SK-N-MC (cell line): ENCODE measurements at regions not wholly inside any gene's neighbourhood (a gene's known extent, or its start where the extent isn't known, plus 50 kb on each side); places are given as distances from the start of the nearest gene placed in this dataset.
"Not testable (repeated sequence)": the region's sequence is repeated elsewhere in the genome, so short reads cannot be mapped to it uniquely, and the experiment has no call there.

Source experiments
- DNase-seq: peaks from one replicate; pipeline ENCODE4 v3.0.0-alpha.2; 2011; ENCODE audit warnings: low read depth, low spot score
- H3K27ac ChIP-seq: fragments of 200-600 bp; sonication (generic); 2 replicates; pipeline ENCODE4 v1.5.1; 2016; ENCODE audit warnings: mixed run types
- H3K36me3 ChIP-seq: fragments of 200-600 bp; sonication (generic); 2 replicates; pipeline ENCODE4 v1.6.1; 2017; ENCODE audit warnings: antibody characterized with exemption, low read length, mixed read lengths; ENCODE audit not compliant: insufficient read depth
- H3K4me3 ChIP-seq: fragments of 200-600 bp; sonication (generic); 2 replicates; pipeline ENCODE4 v1.5.1; 2016
- H3K9ac ChIP-seq: fragments of 200-600 bp; sonication (generic); 2 replicates; pipeline ENCODE4 v1.8.0; 2017; ENCODE audit warnings: mixed run types, mixed read lengths; ENCODE audit not compliant: insufficient read length
- H3K9me3 ChIP-seq: fragments of 200-600 bp; sonication (generic); 2 replicates; pipeline ENCODE4 v1.6.1; 2017; ENCODE audit warnings: low read depth, mild to moderate bottlenecking, antibody characterized with exemption, low read length, moderate library complexity, mixed read lengths
- EZH2 ChIP-seq: fragments of 200-600 bp; sonication (generic); IDR thresholded peaks from one replicate; pipeline ENCODE4 v1.6.1; 2017; ENCODE audit warnings: antibody characterized with exemption
- FOXP2 ChIP-seq: optimal IDR thresholded peaks from 2 replicates; pipeline ENCODE3; 2011; ENCODE audit warnings: mild to moderate bottlenecking, moderate library complexity; ENCODE audit not compliant: insufficient read depth; ENCODE audit errors: extremely low read length, control extremely low read depth
- POLR2AphosphoS5 ChIP-seq: IDR thresholded peaks from 2 replicates; pipeline ENCODE4 v1.6.1; 2012; ENCODE audit warnings: mild to moderate bottlenecking, low read depth, low read length, borderline replicate concordance

DNA sequence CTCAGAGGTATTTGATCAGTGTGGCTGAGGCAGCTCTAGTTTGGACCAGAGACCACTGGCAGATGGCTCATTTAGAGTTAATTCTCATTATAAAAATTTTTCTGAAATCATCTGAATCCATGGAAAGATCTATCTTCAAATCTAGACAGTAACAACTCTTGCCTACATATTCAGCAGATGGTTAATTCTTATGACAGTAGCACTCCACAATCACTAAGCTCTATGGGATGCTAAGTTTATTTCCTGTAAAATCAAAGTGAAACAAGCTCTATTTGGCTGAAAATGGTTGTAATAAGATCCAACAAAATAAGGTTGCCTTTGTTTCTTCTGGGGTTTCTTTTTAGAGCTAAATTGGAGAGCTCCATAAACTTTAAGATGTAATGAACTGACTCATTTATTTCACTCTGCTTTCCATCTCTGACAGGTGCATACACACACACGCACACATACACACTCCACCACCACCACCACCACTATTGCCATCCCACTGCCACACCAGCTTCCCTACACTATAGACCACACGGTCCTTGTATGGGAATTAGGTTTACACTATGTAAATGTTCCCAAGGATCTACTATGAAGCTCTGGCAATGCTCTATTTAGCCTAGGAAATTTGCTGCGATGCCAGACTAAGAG lies 293.1 kb downstream of the RPAP3 start:
- TF ChIP-seq EZH2 (no peak), POLR2AphosphoS5 (no peak), FOXP2 (no peak)
- H3K27ac ChIP-seq, result no peak overlapping the region
- no peaks in the 10 kb centered on the region for H3K36me3 ChIP-seq
- no peaks in the 10 kb centered on the region for H3K9me3 ChIP-seq
- H3K9ac ChIP-seq, result no peak overlapping the region
- no peak for DNase-seq
- H3K4me3 ChIP-seq, result no peak overlapping the region

DNA sequence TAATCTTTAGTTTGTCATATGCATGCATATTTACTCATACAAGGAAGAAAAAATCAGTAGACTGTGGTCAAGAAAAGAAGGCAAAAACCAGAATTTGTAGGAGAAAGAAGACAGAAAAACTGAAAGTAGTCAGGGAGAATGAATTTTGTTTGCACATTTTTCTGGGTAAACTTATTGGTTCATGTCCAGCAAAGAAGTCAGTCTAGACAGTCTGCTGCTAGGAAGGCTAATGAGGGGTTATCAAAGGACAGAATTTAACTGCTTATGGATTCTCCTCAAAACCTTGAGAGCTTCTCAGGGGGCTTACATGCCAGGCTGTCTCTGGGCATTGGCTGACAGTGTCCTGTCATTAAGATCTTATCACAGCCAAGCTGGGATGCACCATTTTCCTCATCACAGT lies 293.9 kb downstream of the RPAP3 start:
- Histone ChIP-seq H3K9ac (no peak overlapping the region), H3K27ac (no peak overlapping the region), H3K4me3 (no peak overlapping the region), H3K9me3 (no peaks in the 10 kb centered on the region), H3K36me3 (no peaks in the 10 kb centered on the region)
- DNase-seq, result no peak
- TF ChIP-seq POLR2AphosphoS5 (no peak), EZH2 (no peak), FOXP2 (no peak)

DNA sequence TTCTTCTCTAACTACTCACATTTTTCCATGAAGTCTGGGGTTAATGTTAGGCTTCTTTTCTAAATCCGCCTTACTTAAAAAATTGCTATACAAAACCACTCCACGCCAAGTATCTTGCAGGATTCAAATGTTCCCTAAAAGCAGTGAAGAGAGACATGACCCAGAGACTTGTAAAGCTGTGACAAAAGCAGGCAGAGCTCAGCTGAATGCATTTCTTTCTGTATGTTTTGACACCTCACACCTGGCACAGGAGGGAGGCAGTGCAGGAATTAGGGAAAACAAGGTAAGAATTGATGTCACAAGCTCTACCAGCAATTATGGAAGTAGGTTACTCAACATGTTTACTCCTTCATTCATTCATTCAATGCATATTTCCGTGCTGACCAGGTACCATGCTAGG lies 295.0 kb downstream of the RPAP3 start:
- no peak for DNase-seq
- Histone ChIP-seq H3K4me3 (no peak overlapping the region), H3K9me3 (no peaks in the 10 kb centered on the region), H3K36me3 (no peaks in the 10 kb centered on the region), H3K27ac (no peak overlapping the region), H3K9ac (no peak overlapping the region)
- TF ChIP-seq EZH2, result no peak
- no peak for TF ChIP-seq FOXP2
- TF ChIP-seq POLR2AphosphoS5, result no peak

DNA sequence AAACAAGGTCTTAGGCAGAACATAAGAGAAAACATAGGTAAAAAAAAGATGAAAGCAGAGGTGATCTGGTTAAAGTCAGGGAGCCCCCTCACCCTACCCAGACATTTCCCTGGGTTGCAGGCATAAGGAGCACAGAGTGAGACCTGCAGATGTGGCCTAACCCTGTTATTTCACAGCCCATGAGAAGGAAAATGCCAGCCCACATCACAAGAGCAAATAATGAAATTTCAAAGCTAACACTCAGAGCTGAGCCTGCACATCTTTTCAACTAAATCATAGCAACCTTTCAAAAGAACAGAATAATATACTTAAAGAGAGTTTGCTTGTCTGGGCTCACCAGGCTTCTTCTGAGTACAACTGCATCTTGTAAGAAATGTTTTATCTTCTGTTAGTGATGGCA lies 295.4 kb downstream of the RPAP3 start:
- no peak overlapping the region for H3K27ac ChIP-seq
- no peak for TF ChIP-seq FOXP2
- TF ChIP-seq POLR2AphosphoS5, result no peak
- no peak for TF ChIP-seq EZH2
- H3K9me3 ChIP-seq, result no peaks in the 10 kb centered on the region
- no peak for DNase-seq
- H3K36me3 ChIP-seq, result no peaks in the 10 kb centered on the region
- no peak overlapping the region for H3K9ac ChIP-seq
- H3K4me3 ChIP-seq, result no peak overlapping the region

DNA sequence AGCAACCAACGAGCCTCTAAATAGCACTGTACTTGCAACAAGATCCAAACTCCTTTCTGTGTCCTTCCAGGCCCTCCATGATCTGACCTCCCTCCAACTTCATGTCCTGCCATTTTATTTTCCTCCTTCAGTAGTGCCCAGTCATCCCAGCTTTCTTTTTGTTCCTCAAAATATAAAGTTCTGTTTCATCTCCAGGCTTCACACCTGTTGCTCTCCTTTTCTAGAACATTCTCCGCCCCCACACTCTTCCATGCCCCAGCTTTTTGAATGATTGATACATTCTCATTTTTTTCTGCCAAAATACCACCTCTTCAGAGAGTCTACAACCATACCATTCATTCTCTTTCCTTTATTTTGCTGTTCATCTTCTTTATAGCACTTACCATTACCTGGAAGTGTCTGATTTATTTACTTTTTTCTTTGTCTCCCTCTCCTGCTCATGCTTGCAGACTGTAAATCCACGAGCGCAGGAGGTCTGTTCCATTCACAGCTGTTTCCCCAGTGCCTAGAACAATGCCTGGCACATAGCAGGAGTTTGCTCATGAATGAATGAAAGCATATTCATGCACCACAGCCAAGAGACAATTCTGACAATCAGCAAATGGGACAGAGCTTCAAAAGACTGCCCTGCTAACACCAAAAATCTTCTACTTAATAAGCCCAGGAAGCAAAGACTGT lies 296.4 kb downstream of the RPAP3 start:
- DNase-seq, result no peak
- H3K9ac ChIP-seq, result no peak overlapping the region
- TF ChIP-seq POLR2AphosphoS5, result no peak
- no peak for TF ChIP-seq EZH2
- no peak for TF ChIP-seq FOXP2
- H3K9me3 ChIP-seq, result no peaks in the 10 kb centered on the region
- H3K27ac ChIP-seq, result no peak overlapping the region
- no peak overlapping the region for H3K4me3 ChIP-seq
- H3K36me3 ChIP-seq, result no peaks in the 10 kb centered on the region

DNA sequence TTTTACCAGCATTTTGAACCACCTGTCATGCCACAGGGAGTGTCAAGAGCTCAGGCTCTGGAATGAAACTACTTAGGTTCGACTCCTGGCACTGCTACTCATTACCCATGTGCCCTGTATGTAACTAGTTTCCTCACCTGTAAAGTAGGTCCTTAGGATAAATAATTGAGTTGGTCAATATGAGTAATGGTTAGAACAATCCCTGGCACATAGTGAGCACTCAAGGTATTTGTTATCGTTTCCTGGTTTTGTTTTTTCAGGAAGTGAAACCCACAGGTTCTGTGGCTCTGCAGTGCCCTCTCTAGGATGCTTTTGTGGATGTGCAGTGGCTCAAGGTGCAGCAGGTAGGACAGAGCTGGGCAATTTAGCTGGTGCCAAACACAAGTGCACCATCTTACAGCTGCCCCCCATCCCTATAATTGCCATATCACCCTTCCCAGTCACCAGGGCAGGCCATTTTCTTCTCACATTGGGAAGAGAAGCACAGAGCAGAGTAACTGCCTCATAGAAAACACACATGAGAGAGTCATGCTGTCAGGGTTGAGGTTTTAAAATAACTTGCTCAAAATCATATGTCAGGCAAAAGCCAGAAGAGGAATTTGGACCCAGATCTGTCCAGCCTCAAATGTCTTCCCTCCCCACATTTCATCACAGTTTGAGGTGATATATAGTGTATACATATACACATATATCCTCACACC lies 297.5 kb downstream of the RPAP3 start:
- H3K27ac ChIP-seq, result no peak overlapping the region
- no peak for DNase-seq
- H3K36me3 ChIP-seq, result no peaks in the 10 kb centered on the region
- H3K9me3 ChIP-seq, result no peaks in the 10 kb centered on the region
- no peak overlapping the region for H3K4me3 ChIP-seq
- H3K9ac ChIP-seq, result no peak overlapping the region
- no peak for TF ChIP-seq FOXP2
- TF ChIP-seq POLR2AphosphoS5, result no peak
- TF ChIP-seq EZH2, result no peak

DNA sequence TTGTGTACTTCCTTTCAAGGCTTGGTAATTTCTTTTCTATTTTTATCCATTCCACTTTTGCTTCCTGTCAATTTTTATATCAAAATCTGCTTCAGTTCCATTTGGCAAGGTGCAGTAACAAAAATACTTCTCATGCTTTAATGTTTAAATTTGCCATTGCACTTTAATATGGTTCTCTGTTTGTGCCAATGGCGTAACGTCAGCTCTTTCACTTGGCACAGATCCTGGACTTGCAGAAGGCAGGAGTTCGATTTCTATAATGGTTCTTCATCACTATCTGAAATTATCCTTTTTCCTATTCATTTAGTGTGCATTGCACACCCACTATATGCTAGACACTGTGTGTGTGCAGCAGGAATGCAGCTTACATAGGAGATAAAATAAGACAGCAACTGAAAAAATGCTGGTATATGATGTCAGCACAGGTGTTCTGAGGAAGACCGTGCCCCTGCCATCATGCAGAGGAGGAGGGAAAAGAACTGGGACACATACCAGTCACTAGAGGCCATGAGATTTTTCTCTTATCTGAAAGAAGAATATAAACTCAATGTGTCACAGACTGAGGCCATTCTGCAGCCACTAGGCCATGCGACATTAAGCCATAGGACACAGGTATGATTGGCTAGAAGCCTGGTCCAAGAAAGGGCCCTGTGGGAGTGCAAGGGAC lies 298.2 kb downstream of the RPAP3 start:
- H3K36me3 ChIP-seq, result no peaks in the 10 kb centered on the region
- no peak for DNase-seq
- no peaks in the 10 kb centered on the region for H3K9me3 ChIP-seq
- no peak overlapping the region for H3K4me3 ChIP-seq
- H3K9ac ChIP-seq, result no peak overlapping the region
- no peak overlapping the region for H3K27ac ChIP-seq
- TF ChIP-seq EZH2 (no peak), POLR2AphosphoS5 (no peak), FOXP2 (no peak)

DNA sequence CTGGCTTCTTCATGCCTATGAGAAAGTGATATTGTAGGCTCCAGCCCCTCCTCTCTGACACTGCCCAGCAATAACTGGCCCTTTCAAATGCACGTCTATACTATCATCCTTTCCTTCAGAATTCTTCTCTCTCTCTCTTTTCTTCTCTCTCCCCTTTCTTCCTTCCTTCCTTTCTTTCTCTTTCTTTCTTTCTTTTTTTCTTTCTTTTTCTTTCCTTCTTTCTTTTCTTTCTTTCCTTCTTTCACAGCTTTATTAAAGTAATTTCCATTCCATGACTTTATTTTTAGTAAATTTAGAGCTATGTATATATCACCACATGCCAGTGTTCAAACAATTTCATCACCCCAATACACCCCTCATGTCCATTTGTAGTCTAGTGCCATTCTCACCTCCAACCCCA lies 302.1 kb downstream of the RPAP3 start:
- no peak for TF ChIP-seq EZH2
- no peak overlapping the region for H3K4me3 ChIP-seq
- no peak overlapping the region for H3K9ac ChIP-seq
- H3K27ac ChIP-seq, result no peak overlapping the region
- no peak for DNase-seq
- H3K36me3 ChIP-seq, result no peaks in the 10 kb centered on the region
- H3K9me3 ChIP-seq, result no peaks in the 10 kb centered on the region

DNA sequence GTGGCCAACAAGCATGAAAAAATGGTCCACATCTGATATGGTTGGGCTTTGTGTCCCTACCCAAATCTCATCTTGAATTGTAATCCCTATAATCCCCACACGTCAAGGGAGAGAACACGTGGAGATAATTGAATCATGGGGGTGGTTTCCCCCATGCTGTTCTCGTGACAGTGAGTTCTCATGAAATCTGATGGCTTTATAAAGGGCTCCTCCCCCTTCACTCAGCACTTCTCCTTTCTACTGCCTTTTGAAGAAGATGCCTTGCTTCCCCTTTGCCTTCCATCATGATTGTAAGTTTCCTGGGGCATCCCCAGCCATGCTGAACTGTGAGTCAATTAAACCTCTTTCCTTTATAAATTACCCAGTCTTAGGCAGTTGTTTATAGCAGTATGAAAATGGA lies 304.6 kb downstream of the RPAP3 start:
- not testable (repeated sequence) for H3K4me3 ChIP-seq, H3K9me3 ChIP-seq, H3K36me3 ChIP-seq, H3K27ac ChIP-seq, DNase-seq, H3K9ac ChIP-seq
